ENCODE measurements at regions not wholly inside any gene's neighbourhood (a gene's known extent, or its start where the extent isn't known, plus 50 kb on each side); places are given as distances from the start of the nearest gene placed in this dataset.

- ATAC-seq: no peak
These were observed 84.3 kb upstream of the FOXN3 start for GRCh38 chr14:89501381-89501780.

GRCh38 chr14:89500303-89500702, 83.3 kb upstream of the FOXN3 start:
- ATAC-seq: peak; percentile 83
- DNase-seq (ENCODE audit: low spot score): no peak

More at GRCh38 chr14:89501381-89501780, 84.3 kb upstream of the FOXN3 start:
- peak; percentile 12 for DNase-seq (ENCODE audit: low spot score)

DNA sequence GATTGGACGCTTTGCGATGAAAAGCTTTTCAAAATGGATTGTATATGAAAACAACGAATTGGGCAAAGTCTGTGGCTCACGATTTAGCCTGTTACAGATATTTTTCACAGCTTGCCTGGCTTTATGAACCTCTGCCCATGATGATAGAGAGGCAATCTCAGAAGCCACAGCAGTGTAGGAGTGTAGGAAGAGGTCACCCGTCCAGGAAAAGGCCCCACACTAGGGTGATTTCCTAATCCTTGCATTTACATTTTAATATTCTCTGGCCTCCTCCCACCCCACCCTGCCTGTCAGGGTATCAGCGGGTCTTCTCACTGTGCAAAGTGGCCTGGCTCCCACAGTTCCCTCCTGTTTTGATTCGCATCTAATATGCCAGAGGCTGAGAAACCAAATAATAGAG, 81.8 kb upstream of the FOXN3 start:
- DNase-seq (ENCODE audit: low spot score): no peak
- ATAC-seq: no peak

DNA sequence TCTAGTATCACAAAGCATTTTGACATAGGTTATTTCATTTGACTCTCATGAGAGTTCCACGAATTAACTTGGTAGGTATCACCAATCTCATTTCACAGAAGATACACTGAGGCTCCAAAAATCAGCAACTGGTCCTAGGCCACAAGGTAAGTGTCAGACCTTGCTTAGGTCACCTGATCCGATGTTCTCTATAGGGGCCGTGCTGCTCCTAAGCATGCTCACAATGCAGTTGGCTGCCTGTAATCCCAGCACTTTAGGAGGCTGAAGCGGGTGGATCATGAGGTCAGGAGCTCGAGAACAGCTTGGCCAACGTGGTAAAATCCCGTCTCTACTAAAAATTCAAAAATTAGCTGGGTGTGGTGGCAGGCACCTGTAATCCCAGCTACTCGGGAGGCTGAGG, 78.7 kb upstream of the FOXN3 start:
- ATAC-seq: no peak

DNA sequence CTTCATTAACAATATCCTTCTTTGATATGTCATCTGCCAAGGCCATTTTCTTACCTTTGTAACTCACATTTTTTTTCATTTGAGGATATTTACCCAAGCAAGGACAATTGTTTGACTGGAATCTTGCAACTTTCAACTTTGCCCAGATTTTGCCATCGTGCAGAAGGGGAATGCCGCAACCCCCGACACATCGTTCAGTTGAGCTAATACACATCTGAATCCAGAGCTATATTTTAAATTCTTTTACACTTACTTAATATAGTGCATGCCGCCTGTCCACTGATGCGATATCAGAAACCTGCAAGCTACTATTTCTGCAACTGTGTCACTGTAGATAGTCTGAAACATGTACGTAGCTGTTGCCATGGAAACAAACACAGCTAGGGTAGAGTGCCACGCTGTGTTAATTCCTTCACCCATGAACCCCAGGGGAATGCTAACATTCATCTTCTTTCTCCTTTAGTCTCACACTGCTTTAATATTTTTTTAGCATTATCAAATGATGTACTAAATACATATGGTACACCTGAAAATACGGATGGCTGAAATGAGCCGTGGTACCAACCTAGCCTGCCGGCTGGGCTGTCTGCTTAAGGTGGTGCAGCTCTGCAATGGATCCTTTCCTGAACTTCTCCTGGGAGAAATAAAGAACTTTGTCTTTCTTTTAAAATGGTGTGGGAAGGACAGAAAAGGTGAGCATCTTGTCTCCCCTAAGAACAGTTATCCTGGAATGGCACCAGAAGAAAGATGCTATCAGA, 77.0 kb upstream of the FOXN3 start:
- ATAC-seq: peak; percentile 81
- DNase-seq (ENCODE audit: low spot score): no peak

More for the DNA sequence above, 78.7 kb upstream of the FOXN3 start:
- DNase-seq (ENCODE audit: low spot score): no peak

GRCh38 chr14:89493406-89493805, 76.4 kb upstream of the FOXN3 start:
- ATAC-seq (peak; percentile 26), DNase-seq (ENCODE audit: low spot score) (no peak)

GRCh38 chr14:89491711-89492381, 74.8 kb upstream of the FOXN3 start:
- ATAC-seq (no peak), DNase-seq (ENCODE audit: low spot score) (no peak)

DNA sequence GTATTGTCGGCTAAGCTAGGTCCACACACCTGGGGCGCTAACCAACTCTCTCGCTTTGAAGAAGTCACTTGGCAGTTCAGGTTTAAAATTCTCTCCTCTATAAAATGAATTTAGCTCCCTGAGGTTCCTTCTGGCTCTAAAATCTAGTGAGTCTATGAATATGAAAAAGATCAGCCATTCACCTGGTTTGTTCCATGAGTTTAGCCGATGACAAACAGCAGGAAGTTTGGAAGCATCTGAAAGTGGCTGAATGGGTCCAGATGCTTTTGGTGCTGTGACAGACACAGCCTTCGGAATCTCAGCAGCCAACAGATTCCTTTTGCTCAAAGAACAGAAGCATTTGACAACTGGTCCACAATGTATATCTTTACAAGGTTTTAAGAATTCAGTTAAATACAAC, 73.4 kb upstream of the FOXN3 start:
- no peak for ATAC-seq
- no peak for DNase-seq (ENCODE audit: low spot score)

DNA sequence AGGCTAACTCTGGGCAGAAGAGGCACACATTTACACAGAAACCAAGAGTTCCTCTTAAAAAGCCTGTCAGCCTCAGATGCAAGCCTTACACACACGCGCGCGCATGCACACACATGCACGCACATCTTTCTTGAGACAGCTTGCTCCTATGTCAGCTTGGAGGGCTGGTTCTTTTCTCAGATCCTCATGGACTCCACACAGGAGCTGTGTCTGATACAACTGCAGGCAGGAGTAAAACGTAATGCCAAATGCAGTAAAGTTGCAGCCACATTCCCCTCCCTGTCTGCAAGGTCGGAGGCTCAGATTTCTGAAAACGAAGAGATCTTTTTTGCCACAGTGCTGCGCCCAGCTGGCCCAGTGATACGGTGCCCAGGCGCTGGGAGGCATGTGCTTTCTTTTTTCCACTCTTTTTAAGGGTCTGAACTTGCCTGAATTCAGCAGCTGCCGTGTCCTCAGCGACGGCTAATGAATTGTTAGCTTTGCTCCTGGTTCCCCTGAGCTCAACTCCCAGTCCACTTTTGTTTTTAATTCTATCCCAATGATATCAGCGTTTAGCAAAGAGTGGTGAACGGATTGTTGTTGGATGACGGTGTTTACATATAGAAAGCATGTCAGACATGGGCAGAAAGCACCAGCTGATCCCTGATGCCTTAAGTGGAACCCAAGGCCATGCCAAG, 72.9 kb upstream of the FOXN3 start:
- DNase-seq (ENCODE audit: low spot score) (no peak), ATAC-seq (no peak)

- no peak for DNase-seq (ENCODE audit: low spot score)
- peak; percentile 81 for ATAC-seq
These were observed 69.9 kb upstream of the FOXN3 start for GRCh38 chr14:89486961-89487360.

- ATAC-seq: no peak
- DNase-seq (ENCODE audit: low spot score): no peak
These were observed 69.5 kb upstream of the FOXN3 start for GRCh38 chr14:89486505-89486904.

GRCh38 chr14:89485264-89485663, 68.2 kb upstream of the FOXN3 start:
- no peak for ATAC-seq
- no peak for DNase-seq (ENCODE audit: low spot score)

DNA sequence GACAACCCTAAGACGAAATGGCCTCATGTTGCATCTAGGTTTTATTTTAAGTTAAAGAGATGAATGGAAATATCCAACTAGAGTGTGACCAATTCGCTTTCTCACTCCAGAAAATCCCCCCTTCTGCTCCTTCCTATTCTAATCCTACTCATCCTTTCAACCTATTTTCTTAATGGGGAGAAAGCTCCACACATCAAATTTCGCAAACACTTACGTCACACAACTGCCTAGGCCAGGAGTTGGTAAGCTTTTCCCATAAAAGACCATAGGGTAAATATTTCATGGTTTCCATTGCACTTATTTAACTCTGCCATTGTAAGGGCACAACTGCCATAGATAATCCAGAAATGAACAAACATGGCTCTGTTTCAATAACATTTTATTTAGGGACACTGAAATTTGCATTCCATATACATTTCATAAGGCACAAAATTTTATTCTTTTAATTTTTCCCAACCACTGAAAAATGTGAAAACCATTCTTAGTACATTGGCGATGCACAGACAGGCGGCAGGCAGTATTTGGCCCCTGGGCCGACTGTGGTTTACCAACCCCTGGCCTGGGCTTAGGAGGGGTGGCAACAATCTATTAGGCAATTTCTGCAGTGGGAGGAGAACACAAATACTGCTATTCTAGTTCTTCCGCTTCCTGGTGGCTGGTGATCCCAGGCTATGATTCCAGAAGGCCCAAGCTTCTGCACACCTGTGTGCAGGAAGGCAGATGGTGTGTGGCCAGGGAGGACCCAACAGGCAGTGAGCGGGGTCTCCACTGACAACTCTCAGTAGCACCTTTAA, 67.2 kb upstream of the FOXN3 start:
- DNase-seq (ENCODE audit: low spot score) (no peak), ATAC-seq (peak; percentile 51)

- DNase-seq (ENCODE audit: low spot score) (no peak), ATAC-seq (no peak)
These were observed 64.2 kb upstream of the FOXN3 start for GRCh38 chr14:89481196-89481595.

- no peak for DNase-seq (ENCODE audit: low spot score)
- ATAC-seq: no peak
These were observed 63.2 kb upstream of the FOXN3 start for GRCh38 chr14:89480278-89480677.

DNA sequence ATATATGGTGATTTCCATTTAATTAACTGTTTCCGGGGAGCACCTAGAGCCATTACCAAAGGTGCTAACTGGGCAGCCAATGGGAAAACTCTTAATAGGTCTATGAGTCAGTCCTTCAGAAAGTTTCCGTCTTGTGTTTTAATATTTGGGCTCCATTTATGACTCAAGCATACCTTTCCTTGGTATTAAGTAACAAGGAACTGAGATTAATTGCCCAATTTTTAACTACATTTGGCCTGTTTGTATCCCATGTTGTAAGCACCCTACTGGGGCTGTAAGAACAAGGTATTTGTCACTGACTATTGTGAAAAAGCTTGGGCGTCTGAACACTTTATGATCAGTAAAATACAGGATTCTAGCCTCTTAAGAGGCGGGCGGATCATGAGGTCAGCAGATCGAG, 62.8 kb upstream of the FOXN3 start:
- ATAC-seq: no peak
- DNase-seq (ENCODE audit: low spot score): no peak

DNA sequence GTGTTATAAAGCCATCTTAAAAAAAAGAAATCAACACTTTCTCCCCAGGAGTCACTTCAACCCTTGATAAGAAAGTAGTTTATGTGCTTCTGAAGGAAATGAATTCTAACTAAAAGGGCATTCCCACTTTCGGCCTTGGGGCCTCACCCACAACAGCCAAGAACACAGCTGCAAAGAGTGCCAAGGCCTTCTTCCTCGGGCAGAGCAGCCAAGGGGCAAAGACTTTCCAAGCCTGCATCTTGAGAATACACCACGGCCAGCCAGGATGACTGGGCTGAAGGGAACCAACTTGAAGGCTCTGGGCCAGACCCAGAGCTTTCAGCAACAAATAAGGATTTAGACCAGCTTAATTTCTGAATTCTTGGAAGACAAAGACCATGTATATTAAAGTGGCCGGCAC, 60.4 kb upstream of the FOXN3 start:
- DNase-seq (ENCODE audit: low spot score) (no peak), ATAC-seq (no peak)

DNA sequence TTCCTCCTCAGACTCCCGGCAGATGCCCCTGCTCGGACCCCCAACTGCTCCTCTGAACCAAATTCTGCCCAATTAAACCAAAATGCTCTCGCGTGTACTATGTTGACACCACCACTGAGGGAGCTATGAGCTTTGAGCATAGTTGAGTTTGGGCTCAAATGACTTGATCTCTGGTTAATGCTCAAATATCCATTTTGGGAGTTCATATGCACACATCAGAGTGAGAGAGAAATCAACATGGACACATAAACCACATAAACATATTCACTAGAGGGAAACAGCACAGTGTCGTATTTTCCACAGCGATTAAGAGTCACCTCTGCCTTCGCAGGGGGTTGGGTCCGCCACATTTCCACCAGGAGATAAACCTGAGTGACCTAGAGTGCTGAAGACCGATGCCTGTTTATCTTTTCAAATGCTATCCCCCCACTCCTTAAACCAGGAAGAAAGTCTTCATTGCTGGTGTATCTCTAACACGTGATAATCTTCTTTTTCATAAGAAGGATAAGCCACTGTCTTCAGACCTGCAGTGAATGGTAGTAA, 59.4 kb upstream of the FOXN3 start:
- no peak for DNase-seq (ENCODE audit: low spot score)
- ATAC-seq: no peak

DNA sequence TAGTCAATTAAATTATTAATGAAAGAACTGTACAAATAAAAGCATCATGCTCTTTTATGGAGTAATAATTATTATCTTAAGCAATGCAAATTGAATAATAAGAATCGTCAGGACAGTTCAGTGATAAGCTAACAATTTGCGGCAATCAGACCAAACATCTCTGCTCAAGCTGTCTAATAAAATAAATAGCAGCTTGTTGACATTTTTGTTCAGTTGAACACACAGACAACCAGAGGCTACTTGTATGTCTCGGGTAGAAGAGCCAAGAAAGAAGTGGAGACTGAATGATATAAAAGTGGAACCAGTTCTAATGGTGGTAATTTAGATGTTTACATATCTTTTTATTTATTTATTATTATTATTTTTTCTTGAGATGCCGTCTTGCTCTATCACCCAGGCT, 57.4 kb upstream of the FOXN3 start:
- ATAC-seq (no peak), DNase-seq (ENCODE audit: low spot score) (no peak)

- DNase-seq (ENCODE audit: low spot score): no peak
- ATAC-seq: no peak
These were observed 57.0 kb upstream of the FOXN3 start for GRCh38 chr14:89473989-89474388.

DNA sequence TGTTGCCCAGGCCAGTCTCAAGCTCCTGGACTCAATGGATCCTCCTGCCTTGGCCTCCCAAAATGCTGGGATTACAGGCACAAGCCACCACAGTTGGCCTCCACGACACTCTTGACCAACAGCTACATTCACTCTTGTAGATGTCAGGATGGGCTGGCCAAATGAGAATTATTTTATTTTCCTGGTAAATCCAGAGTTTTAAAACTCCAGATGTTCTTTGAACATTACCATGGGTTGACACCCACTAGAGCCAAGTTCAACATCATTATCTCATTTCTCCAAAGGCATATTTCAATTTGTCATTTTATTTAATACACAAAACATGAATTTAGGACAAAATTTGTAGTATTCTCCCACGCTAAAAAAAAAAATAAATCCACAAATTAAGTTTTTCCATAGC, 56.5 kb upstream of the FOXN3 start:
- DNase-seq (ENCODE audit: low spot score) (no peak), ATAC-seq (no peak)

All from left lobe of liver (tissue), 2 donors.